Keratinocyte (primary cell): ENCODE measurements at regions not wholly inside any gene's neighbourhood (a gene's known extent, or its start where the extent isn't known, plus 50 kb on each side); places are given as distances from the start of the nearest gene placed in this dataset.

Source experiments
- DNase-seq: peaks from one replicate; pipeline ENCODE4 v3.0.0-alpha.2; 2011; ENCODE audit warnings: low read depth, missing footprints, low spot score
- FAIRE-seq: peaks from 2 replicates; lab custom pipeline; 2011; peaks lifted over from hg19 to GRCh38; lab: Jason Lieb, UNC
- H2AFZ ChIP-seq: 2 replicates; pipeline ENCODE4 v1.6.0; 2012; ENCODE audit warnings: low read length, control low read depth, inconsistent platforms; ENCODE audit not compliant: control insufficient read depth
- H3K27ac ChIP-seq: 2 replicates; pipeline ENCODE4 v1.5.1; 2011; ENCODE audit warnings: low read length; ENCODE audit not compliant: control insufficient read depth, insufficient read depth
- H3K27me3 ChIP-seq: 3 replicates; pipeline ENCODE4 v1.6.0; 2011; ENCODE audit warnings: low read length; ENCODE audit not compliant: control insufficient read depth, insufficient read depth; ENCODE audit errors: extremely low read depth
- H3K36me3 ChIP-seq, 2 experiments: 2 replicates in 1 of 2; 3 replicates in 1 of 2; pipeline ENCODE4 v1.5.1; 2011; ENCODE audit warnings: low read length in 2 of 2, mild to moderate bottlenecking in 1 of 2; ENCODE audit not compliant: control insufficient read depth in 2 of 2, insufficient read depth in 2 of 2; ENCODE audit errors: extremely low read depth in 1 of 2
- H3K4me1 ChIP-seq: 3 replicates; pipeline ENCODE4 v1.5.1; 2011; ENCODE audit warnings: low read length; ENCODE audit not compliant: control insufficient read depth, insufficient read depth; ENCODE audit errors: extremely low read depth
- H3K4me2 ChIP-seq: 3 replicates; pipeline ENCODE4 v1.6.0; 2011; ENCODE audit warnings: low read depth, low read length; ENCODE audit not compliant: control insufficient read depth, insufficient read depth; ENCODE audit errors: extremely low read depth
- H3K4me3 ChIP-seq, 3 experiments: fragments of 200-600 bp in 1 of 3; sonication (generic) in 1 of 3; 2 replicates in 2 of 3; 3 replicates in 1 of 3; pipeline ENCODE4 v1.5.1; 2011 to 2016; ENCODE audit warnings: low read length in 3 of 3, mild to moderate bottlenecking in 3 of 3, control low read depth in 2 of 3, inconsistent platforms in 1 of 3, low read depth in 1 of 3, mixed read lengths in 1 of 3, mixed run types in 1 of 3, moderate library complexity in 1 of 3; ENCODE audit not compliant: control insufficient read depth in 2 of 3, insufficient read depth in 2 of 3; ENCODE audit errors: extremely low read depth in 1 of 3
- H3K79me2 ChIP-seq: 2 replicates; pipeline ENCODE4 v1.6.0; 2012; ENCODE audit warnings: low read length; ENCODE audit not compliant: control insufficient read depth, insufficient read depth
- H3K9ac ChIP-seq: 3 replicates; pipeline ENCODE4 v1.6.0; 2011; ENCODE audit warnings: low read length; ENCODE audit not compliant: control insufficient read depth, insufficient read depth; ENCODE audit errors: extremely low read depth
- H3K9me1 ChIP-seq: 3 replicates; pipeline ENCODE4 v1.6.0; 2011; ENCODE audit warnings: low read length; ENCODE audit not compliant: control insufficient read depth, insufficient read depth; ENCODE audit errors: extremely low read depth
- H3K9me3 ChIP-seq: 2 replicates; pipeline ENCODE4 v1.5.1; 2012; ENCODE audit warnings: low read depth, low read length; ENCODE audit not compliant: control insufficient read depth
- H4K20me1 ChIP-seq: 3 replicates; pipeline ENCODE4 v1.6.0; 2011; ENCODE audit warnings: low read length; ENCODE audit not compliant: control insufficient read depth, insufficient read depth; ENCODE audit errors: extremely low read depth
- CTCF ChIP-seq, 3 experiments: IDR thresholded peaks in 1 of 3; conservative IDR thresholded peaks in 1 of 3; optimal IDR thresholded peaks in 1 of 3; 2 replicates in 2 of 3; 3 replicates in 1 of 3; pipeline versions ENCODE3 to v1.5.1; 2011; ENCODE audit warnings: low read length in 3 of 3, mild to moderate bottlenecking in 3 of 3, moderate library complexity in 2 of 3, control low read depth in 1 of 3, inconsistent platforms in 1 of 3; ENCODE audit not compliant: insufficient read depth in 2 of 3; ENCODE audit errors: extremely low read depth in 1 of 3
- EZH2 ChIP-seq: IDR thresholded peaks from one replicate; pipeline ENCODE4 v1.6.1; 2012; ENCODE audit warnings: inconsistent platforms, mild to moderate bottlenecking, low read length, moderate library complexity
- dilution Hi-C: fragments of 300-500 bp; cut with MboI; formaldehyde crosslinking; loops from one replicate; pipeline ENCODE4 v1.7.0; 2020; ENCODE audit warnings: low sequenced_read_pairs; ENCODE audit not compliant: extremely low pct_ligation_motif_present

- Histone ChIP-seq H3K4me2 (no peak overlapping the region), H4K20me1 (no peaks in the 10 kb centered on the region), H3K4me1 (no peaks in the 10 kb centered on the region), H3K9ac (no peak overlapping the region), H2AFZ (no peak overlapping the region), H3K27ac (no peak overlapping the region), H3K9me1 (no peaks in the 10 kb centered on the region), H3K36me3 (no peaks in the 10 kb centered on the region), H3K27me3 (peaks cover 6% of the 10 kb centered on the region), H3K4me3 (no peak overlapping the region), H3K9me3 (no peaks in the 10 kb centered on the region), H3K79me2 (no peaks in the 10 kb centered on the region)
- TF ChIP-seq CTCF (optimal IDR thresholded peaks at IDR 0.05 in 1 of 3, IDR thresholded peaks at IDR 0.05 in 1 of 3, conservative IDR thresholded peaks at IDR 0.05 in 1 of 3; ENCODE audit: extremely low read depth in 1 of 3, insufficient read depth in 2 of 3, low read length in 3 of 3) (no peak), EZH2 (no peak)
- DNase-seq, result no peak
- FAIRE-seq, result no peak
- dilution Hi-C loops, result no loop called here
Measured at GRCh38 chr20:43855803-43856202, 58.8 kb upstream of the TOX2 start.

- Histone ChIP-seq H3K9ac (no peak overlapping the region), H3K9me1 (no peaks in the 10 kb centered on the region), H3K9me3 (no peaks in the 10 kb centered on the region), H3K36me3 (no peaks in the 10 kb centered on the region), H3K79me2 (no peaks in the 10 kb centered on the region), H3K4me2 (no peak overlapping the region), H4K20me1 (no peaks in the 10 kb centered on the region), H2AFZ (no peak overlapping the region), H3K4me1 (no peaks in the 10 kb centered on the region), H3K4me3 (no peak overlapping the region), H3K27me3 (peaks cover 6% of the 10 kb centered on the region), H3K27ac (no peak overlapping the region)
- FAIRE-seq, result no peak
- no peak for DNase-seq
- dilution Hi-C loops, result no loop called here
- TF ChIP-seq CTCF (optimal IDR thresholded peaks at IDR 0.05 in 1 of 3, IDR thresholded peaks at IDR 0.05 in 1 of 3, conservative IDR thresholded peaks at IDR 0.05 in 1 of 3; ENCODE audit: extremely low read depth in 1 of 3, insufficient read depth in 2 of 3, low read length in 3 of 3) (no peak), EZH2 (no peak)
Measured at GRCh38 chr20:43853918-43854317, 60.7 kb upstream of the TOX2 start.
